SK-N-SH (cell line): ENCODE measurements at regions not wholly inside any gene's neighbourhood (a gene's known extent, or its start where the extent isn't known, plus 50 kb on each side); places are given as distances from the start of the nearest gene placed in this dataset.

Source experiments
- ELF1 ChIP-seq: IDR thresholded peaks from 2 replicates; pipeline ENCODE4 v1.4.0; 2012
- EP300 ChIP-seq, 2 experiments: IDR thresholded peaks; 2 replicates each; pipeline versions ENCODE4 v1.4.0 to v1.6.1; 2012; ENCODE audit warnings: borderline replicate concordance in 1 of 2, low read depth in 1 of 2, low read length in 1 of 2
- TEAD4 ChIP-seq: IDR thresholded peaks from 2 replicates; pipeline ENCODE4 v1.4.0; 2012; ENCODE audit warnings: mild to moderate bottlenecking, borderline replicate concordance; ENCODE audit not compliant: insufficient read depth
- TF ChIP-seq, protein P1 (sequence below): fragments of 200-600 bp; sonication (generic); IDR thresholded peaks from 2 replicates; pipeline ENCODE4 v1.6.1; 2017; ENCODE audit warnings: antibody characterized with exemption, mild to moderate bottlenecking, moderate library complexity

GRCh38 chr14:82113007-82113406 is 579.4 kb upstream of the SEL1L start:
- TF ChIP-seq ELF1 (no peak), TEAD4 (no peak), EP300 (IDR thresholded peaks at IDR 0.05; ENCODE audit: borderline replicate concordance in 1 of 2, low read depth in 1 of 2, low read length in 1 of 2) (no peak)
- TF ChIP-seq, protein P1, sequence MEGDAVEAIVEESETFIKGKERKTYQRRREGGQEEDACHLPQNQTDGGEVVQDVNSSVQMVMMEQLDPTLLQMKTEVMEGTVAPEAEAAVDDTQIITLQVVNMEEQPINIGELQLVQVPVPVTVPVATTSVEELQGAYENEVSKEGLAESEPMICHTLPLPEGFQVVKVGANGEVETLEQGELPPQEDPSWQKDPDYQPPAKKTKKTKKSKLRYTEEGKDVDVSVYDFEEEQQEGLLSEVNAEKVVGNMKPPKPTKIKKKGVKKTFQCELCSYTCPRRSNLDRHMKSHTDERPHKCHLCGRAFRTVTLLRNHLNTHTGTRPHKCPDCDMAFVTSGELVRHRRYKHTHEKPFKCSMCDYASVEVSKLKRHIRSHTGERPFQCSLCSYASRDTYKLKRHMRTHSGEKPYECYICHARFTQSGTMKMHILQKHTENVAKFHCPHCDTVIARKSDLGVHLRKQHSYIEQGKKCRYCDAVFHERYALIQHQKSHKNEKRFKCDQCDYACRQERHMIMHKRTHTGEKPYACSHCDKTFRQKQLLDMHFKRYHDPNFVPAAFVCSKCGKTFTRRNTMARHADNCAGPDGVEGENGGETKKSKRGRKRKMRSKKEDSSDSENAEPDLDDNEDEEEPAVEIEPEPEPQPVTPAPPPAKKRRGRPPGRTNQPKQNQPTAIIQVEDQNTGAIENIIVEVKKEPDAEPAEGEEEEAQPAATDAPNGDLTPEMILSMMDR, result no peak
